SK-N-DZ (cell line): ENCODE measurements at regions not wholly inside any gene's neighbourhood (a gene's known extent, or its start where the extent isn't known, plus 50 kb on each side); places are given as distances from the start of the nearest gene placed in this dataset.
A peak's percentile ranks its signal among the peaks of the same experiment; 100 is the strongest.
"Not testable (repeated sequence)": the region's sequence is repeated elsewhere in the genome, so short reads cannot be mapped to it uniquely, and the experiment has no call there.

ENCODE experiments used
- DNase-seq: peaks from one replicate; pipeline ENCODE4 v3.0.0-alpha.2; 2015; ENCODE audit warnings: low spot score

DNA sequence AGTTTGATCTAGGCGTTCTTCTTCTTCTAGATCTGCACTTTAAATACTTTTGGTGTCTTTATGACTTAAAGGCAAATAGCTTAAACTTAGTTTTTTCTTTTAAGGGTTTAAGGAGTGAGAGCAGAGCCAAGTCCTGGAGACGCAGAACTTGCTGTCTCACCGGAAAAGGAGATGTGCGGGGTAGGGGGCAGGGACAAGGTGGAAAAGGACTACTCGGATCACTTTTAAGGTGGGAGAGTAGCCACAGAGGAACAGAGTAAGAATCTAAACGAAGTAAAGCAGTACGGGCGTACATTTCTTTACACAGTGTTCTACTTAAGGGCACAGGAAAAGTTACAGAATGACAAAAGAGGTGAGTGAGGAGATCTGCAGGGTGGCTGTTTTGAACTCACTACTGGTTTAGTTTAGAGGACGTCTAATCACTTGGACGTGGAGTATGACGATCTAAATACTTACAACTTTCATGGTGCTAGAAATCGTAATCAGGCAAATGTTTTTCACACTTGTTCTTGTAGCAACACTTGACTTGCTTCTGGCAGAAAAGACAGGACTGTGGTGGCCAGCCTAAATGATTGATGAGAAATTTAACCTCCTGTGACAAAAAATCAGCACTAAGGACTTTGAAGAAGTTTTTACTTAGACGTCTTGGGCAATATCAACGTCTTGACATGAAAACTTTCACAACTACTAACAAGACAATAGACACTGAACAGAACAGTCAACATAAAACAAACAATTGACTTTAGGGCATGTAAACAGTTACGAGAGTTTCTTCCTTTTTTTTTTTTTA lies 127.0 kb downstream of the ART5 start:
- not testable (repeated sequence) for DNase-seq

DNA sequence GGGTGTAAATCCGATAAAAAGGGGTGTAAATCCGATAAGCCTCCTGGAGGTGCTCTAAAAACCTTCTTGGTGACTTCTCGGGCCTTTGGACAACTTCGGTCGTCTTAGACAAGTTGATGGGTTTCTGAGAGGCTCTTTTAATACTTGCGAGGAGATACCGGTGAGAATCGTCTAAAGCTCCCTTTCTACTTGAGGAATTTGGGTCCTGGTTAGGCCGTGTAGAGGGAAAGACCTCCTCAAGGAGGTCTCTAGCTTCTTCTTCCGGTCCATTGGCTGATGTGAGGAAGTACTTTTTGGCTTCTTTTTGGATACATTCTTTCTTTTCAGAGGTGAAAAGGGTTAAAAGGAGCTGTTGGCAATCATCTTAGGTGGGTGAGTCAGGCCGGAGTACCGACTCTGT lies 128.5 kb downstream of the ART5 start:
- DNase-seq: not testable (repeated sequence)

DNA sequence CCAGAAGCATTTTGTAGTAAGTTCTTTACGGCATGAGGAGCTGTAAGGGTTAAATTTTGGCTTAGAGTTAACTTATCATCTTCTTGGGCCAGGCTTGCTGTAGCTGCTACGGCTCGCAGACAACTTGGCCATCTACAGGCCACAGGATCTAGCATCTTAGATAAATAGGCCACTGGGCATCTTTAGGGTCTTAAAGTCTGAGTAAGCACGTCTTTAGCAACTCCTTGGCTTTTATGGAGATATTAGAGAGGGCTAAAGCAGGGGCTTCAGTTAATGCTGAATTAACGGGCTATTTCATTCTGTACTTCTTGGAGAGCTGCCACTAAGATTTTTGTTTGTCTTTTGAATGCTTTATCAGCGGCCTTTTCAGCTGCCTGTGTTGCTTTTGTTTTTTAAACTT lies 129.0 kb downstream of the ART5 start:
- DNase-seq: not testable (repeated sequence)

DNA sequence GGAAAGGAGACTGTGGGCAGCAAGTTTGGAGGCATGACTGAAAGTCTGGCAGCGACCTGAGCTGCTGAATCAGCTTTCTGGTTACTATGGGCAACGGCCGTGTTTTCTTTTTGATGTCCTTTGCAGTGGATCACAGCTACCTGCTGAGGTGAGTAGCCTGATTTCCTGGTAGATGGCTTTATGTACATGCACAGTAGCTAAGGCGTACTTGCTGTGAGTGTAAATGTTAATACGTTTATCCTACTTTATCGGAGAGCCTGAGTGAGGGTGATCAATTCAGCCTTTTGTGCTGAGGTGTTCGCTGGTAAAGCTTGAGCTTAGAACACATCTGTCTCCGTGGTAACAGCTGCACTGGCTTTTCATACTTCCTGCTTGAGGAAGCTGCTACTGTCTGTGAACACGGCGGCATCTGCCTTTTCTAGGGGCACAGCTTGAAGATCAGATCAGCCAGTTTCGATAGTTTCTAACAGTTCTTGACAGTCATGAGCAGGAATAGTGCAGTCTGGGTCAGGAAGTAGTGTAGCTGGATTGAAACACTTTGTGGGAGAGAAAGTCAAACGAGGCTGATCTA lies 129.6 kb downstream of the ART5 start:
- not testable (repeated sequence) for DNase-seq

DNA sequence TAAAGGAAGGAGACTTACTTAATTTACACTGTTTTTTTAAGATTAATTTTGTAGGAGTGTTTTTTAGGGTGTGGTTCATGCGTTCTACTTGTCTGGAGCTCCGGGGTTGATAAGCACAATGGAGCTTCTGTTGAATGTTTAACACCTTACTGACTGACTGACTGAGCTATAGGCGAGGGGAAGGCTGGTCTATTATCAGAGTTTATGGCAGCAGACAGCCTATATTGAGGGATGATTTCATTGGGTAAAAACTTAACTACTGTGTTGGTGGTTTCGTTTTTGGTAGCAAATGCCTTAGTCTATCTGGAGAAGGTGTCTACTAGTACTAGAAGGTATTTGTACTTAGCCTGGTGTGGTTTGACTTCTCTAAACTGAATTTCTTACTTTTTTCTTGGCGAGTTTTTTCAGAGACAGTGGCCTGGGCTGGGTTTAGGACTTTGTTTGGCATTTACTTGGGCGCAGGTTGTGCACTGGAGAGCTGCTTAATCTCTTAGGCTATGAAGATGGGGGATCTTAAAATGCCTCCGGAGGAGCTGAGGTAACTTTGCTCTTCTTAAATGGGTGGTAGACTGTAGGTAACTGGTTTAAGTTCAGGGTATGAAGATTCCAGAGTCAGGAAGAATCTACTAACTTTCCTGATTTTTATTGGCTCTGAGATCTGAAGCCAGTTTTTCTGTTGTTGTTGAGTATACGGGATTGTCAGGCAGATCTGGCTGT lies 130.2 kb downstream of the ART5 start:
- not testable (repeated sequence) for DNase-seq

DNA sequence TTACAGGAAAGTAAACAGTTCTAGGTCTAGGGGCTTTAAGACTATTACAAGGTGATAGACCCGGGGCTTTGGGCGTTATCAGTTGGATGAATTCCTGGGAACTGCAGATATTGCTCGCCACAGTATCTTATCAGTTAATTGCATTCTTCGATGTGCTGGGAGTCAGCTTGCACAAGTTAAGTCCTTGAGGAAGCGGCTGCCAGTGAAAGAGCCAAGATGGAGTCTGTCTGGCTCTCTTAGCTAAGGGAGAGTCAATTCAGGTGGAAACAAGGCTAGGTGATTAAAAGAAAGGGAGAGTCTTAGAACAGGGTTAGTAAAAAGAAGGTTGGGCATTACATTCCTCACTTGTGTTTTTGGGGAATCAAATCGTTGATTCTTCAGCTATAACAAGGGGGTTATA lies 130.6 kb upstream of the ZNF195 start:
- DNase-seq: not testable (repeated sequence)

DNA sequence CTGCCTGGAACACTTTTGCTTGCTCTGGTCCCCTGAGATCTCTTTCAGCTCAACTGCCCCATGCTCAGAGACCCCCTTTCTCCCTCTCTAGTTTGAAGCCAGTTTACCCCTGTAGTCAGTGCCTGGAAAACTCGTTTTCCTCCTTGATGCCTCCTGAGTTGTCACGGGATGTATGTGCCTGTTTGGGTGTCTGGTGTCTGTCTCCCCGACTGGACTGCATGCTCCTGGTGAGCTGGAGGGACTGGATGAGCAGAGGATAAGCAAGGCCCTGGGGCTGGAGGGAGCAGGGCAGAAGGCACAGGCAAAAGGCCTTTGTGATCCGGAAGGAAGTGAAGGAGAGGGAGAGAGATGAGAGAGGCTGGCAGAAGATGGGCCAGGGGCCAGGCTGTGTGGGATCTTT lies 120.3 kb upstream of the ZNF195 start:
- not testable (repeated sequence) for DNase-seq

DNA sequence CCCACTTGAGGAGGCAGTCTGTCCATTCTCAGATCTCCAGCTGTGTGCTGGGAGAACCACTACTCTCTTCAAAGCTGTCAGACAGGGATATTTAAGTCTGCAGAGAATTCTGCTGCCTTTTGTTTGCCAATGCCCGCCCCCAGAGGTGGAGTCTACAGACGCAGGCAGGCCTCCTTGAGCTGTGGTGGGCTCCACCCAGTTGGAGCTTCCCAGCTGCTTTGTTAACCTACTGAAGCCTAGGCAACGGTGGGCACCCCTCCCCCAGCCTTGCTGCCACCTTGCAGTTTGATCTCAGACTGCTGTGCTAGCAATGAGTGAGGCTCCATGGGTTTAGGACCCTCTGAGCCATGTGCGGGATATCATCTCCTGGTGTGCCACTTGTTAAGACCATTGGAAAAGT lies 119.4 kb upstream of the ZNF195 start:
- DNase-seq: not testable (repeated sequence)

DNA sequence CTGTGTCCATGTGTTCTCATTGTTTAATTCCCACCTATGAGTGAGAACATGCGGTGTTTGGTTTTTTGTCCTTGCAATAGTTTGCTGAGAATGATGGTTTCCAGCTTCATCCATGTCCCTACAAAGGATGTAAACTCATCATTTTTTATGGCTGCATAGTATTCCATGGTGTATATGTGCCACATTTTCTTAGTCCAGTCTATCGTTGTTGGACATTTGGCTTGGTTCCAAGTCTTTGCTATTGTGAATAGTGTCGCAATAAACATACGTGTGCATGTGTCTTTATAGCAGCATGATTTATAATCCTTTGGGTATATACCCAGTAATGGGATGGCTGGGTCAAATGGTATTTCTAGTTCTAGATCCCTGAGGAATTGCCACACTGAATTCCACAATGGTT lies 114.2 kb upstream of the ZNF195 start:
- DNase-seq: not testable (repeated sequence)

DNA sequence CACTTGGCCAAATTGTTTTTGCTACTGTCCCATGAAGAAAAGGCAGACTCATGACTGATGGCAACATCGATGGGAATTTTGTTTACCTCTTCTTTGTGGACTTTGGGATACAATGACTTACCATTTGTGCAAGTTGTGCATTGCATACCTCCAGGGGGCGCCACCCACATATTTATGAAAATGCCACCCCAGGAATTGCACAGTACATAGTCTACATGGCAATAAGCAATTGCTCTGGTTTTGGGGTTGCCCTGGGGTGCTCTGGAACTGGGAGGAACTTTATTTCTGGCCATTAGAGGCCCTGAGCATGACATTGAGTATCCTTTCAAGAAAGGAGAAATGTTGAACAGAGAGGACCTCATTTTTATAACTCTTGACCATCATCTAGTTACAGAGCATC lies 109.1 kb upstream of the ZNF195 start:
- not testable (repeated sequence) for DNase-seq

DNA sequence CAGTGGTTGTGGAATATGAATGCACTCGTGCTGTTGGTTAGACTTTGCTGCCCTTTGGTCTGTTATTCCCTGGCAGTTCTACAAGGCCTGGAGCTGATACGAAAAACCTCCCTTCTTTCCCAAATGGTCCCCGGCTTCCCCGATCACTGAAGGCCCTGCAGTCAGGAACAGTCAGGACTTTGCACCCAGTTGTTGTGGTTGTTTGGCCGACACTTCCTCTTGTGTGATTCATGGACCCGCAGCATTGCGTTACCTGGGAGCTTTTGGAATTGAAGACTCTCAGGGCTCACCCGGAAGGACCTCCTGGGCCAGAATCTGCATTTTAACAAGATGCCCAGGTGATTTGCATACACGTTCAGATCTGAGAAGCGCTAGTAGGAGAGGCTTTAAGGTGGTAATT lies 106.8 kb upstream of the ZNF195 start:
- not testable (repeated sequence) for DNase-seq

DNA sequence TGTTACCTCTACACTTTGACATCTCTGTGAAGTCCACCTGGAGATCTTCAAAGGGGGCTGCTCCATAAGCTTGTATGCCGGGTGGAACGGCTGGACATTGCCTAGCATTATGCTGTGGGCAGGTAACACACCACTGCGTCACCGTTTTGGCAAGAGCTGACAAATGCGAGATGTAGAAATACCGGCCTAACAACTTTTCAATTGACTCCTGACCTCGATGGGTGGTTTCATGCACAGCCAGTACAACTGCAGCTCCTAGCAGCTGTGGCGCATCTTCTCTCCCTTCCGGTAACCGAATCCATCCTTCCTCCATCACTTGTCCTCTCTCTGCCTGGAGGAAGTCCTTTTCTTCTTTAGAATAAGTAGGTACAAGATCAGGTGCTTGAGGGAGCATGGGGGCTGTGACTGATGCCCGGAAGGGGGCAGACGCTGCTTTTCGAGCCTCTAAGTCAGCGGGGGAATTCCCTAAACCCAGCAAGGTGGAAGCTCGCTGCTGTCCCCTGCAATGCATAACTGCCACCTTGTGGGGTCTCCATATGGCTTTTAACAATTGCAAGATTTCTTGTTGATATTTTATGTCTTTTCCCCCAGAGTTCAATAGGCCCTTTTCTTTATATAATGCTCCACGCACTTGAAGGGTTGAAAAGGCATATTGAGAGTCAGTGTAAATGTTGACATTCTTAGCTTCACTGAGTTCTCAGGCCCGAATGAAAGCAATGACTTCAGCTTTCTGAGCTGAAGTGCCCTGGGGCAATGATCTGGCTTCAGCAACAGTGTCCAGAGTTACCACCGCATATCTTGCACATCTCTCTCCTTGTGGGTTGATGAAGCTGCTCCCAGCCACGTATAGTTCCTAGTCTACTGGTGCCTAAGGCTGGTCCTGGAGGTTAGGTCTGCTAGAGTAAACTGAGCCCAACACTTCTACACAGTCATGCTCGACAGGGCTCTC lies 98.3 kb upstream of the ZNF195 start:
- DNase-seq: not testable (repeated sequence)

DNA sequence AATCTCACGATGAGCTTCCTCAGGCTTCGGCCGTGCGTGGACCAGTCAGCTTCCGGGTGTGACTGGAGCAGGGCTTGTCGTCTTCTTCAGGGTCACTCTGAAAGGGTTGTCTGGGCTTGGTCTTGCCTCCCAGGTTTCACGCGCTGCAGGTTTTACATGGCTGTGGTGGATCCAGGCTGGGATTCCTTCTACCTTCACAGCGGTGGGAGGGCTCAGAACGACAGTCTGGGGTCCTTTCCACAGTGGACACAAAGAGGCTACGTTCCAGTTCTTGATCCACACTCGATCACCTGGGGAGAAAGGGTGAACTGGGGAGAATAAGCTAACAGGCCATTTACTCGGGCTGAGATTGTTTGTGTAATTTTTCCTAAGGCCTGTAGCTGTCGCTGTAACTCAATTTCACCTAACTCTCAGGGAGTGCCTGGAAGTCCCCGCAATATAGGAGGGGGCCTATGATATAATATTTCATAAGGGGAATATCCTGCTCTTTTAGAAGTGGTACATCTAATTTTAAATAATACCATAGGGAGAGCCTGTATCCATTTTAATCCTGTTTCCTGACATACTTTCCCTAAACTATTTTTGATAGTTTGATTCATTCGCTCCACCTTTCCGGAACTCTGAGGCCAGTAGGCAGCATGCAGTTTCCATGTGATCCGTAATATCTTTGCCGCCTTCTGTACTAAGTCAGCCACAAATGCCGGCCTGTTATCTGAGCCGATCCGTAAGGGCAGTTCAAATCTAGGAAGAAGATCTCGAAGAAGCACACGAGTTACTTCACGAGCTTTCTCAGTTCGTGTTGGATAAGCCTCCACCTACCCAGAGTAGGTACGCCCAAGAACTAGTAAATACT lies 97.4 kb upstream of the ZNF195 start:
- DNase-seq: not testable (repeated sequence)

DNA sequence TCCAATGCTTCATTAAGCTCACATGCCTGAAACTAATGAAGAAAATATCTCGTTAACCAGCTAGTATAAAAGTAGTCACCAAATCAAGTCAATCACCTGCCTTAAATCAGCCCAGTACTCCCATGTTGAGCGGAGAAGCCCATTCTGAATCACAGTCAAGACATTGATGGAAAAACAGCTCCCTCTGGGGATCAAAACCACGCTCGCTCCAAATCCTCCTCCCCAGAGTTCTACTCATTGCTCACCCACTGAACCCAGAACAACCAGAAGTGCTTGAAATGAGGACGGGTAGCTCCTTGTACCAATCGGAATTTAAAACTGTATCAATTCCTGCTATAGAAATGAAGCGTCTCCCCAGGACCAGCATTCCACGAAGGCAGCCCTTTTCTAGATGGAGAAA lies 90.0 kb upstream of the ZNF195 start:
- not testable (repeated sequence) for DNase-seq

DNA sequence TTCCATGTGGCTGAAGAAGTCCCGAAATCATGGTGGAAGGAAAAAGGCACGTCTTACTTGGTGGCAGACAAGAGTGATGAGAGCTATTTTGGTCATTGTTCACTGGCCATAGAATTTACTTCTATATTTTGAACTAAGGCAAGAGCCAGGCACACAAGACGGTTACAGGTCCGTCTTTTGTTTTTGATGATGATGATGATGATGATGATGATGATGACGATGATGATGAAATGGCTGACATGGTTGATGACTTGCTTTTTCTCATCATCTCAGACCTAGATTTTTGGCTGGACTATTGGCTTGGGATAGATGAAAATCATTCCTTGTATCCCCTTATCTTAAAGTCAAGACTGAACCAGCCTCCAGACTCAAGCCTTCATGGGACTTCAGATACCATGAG lies 88.7 kb upstream of the ZNF195 start:
- DNase-seq: not testable (repeated sequence)

DNA sequence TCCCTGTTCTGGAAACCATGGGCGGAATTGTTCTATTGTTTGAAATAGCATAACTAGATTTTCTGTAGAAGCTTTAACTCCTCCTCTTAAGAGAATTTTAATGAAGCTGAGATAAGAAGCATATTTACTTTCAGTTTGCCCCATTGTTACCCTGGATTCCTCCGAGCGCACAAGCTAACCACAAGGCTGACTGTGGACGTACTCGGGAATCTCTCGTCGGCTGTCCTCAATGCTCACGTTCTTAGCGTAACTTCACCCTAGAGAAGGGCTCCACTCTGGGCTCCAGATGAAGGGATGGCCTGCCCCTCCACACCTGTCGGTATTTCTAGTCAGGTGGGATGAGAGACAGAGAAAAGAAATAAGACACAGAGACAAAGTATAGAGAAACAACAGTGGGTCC lies 76.7 kb upstream of the ZNF195 start:
- DNase-seq: not testable (repeated sequence)

DNA sequence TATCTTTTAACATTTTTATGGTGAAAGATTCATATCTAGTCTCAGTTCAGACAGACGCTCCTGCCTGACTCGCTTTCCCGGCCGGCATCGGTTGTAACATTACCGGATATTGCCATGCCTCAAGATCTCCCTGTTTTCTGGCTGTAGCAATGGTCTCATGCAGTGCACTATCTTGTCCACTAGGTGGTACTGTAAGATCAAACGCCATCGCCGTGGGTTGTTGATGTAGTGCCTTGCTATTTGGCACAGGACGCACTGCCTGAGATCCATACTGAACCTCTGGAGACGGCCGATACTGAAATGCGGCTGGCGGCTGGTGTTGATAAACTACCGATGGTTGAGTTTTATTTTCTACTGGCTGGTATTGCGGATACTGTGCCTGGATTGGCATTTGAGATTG lies 75.9 kb upstream of the ZNF195 start:
- peak; percentile 34 for DNase-seq

DNA sequence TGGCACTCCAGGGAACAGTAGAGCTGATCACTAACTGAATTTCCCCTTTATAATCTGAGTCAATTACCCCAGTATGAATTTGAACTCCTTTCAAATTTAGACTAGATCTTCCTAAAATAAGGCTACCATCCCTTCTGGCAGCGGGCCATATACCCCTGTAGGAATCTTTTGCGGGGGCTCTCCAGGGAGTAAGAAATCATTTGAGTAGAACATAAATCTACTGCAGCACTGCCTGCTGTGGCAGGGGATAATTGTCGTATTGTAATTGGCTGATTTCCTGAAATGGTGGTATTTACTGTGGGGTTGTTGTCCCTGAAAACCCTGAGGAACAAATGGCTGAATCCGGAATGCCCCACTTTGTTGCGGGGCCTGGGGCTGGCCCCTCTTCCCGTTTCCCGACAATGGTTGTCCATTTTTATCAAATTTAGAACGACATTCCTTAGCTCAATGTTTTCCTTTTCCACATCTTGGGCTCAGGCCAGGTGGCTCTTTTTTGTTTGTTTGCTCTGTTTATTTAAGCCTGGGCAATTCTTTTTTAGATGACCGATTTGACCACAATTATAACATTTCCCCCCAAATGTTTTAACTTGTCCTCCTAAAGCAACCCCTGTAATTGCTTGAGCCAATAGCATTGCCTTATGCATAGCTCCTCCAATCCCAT lies 74.8 kb upstream of the ZNF195 start:
- DNase-seq: not testable (repeated sequence)

DNA sequence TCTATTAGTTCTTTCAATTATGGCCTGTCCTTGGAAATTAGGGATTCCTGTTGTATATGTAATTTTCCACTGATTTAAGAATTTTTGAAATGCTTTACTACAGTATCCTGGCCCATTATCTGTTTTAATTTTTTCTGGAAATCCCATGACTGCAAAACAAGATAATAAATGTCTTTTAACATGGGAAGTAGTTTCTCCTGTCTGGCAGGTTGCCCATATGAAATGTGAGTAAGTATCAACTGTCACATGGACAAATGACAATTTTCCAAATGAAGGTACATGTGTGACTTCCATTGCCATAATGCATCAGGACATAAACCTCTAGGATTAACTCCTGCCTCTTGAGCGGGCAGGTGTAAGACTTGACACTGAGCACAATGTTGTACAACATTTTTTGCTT lies 71.9 kb upstream of the ZNF195 start:
- not testable (repeated sequence) for DNase-seq

DNA sequence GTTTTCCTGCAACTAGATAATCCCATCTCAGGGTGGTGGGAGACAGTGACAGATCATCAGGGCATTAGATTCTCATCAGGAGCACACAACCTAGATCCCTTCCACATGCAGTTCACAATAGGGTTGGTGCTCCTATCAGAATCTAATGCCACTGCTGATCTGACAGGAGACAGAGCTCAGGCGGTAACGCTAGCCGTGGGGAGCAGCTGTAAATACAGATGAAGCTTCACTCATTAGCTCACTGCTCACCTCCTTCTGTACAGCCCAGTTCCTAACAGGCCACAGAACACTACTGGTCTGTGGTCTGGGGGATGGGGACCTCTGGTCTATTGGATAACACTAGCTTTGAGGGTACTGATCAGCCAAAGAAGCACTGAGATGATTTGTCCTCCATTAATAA lies 66.6 kb upstream of the ZNF195 start:
- DNase-seq: not testable (repeated sequence)
